ENCODE measurements at regions not wholly inside any gene's neighbourhood (a gene's known extent, or its start where the extent isn't known, plus 50 kb on each side); places are given as distances from the start of the nearest gene placed in this dataset.

DNA sequence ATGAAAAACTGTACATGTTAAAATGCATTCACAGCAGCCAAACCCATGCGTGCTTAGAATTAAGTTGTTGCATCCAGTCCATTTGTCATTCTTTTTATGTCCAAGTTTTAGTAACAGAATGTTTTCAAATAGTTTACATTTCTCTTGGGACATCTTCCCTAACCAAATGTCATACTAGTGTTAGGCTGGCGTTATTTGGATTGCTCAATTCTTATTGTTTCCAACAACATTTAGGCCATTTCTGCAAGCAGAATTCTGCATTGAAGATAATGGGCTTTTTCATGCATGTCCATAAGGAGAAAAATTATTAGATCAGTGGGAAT lies 203.0 kb downstream of the HIBADH start (continued):
- no peak for TF ChIP-seq YY1 (IDR thresholded peaks at IDR 0.05; ENCODE audit: low read depth, low read length)
